ENCODE measurements at regions not wholly inside any gene's neighbourhood (a gene's known extent, or its start where the extent isn't known, plus 50 kb on each side); places are given as distances from the start of the nearest gene placed in this dataset.

DNA sequence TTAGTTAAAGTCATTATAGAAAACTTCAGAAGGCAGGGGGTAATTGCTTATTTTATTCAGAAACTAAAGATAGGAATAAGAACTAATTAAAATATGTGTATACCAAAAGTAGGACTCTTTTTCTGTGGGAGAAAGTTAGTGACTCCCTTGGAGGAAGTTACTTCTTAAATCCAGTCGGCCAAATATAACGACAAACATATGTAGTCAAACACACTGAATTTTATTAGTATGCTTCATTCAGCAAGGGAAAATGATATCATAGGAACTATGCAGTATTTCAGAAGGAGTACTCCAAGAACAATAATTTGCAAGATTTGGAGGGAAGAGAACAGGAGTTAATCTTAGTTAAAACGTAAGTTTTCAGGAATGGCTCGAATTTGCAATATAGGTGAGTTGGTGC lies 432.6 kb downstream of the CYLC2 start:
- Histone ChIP-seq H3K27me3 (ENCODE audit: insufficient read depth) (no peaks in the 10 kb centered on the region), H3K79me2 (replicated peaks; ENCODE audit: insufficient read depth) (no peaks in the 10 kb centered on the region), H3K36me3 (ENCODE audit: insufficient read depth) (peaks cover 3% of the 10 kb centered on the region; the same call in 1 of the 2 replicates), H3F3A (replicated peaks; ENCODE audit: low read depth) (no peaks in the 10 kb centered on the region), H3K4me2 (no peak overlapping the region), H2AFZ (no peak overlapping the region), H3K4me3 (no peak overlapping the region), H3K9me2 (ENCODE audit: insufficient read depth) (no peaks in the 10 kb centered on the region), H3K27ac (ENCODE audit: low read depth) (no peak overlapping the region), H4K20me1 (replicated peaks; ENCODE audit: insufficient read depth) (no peaks in the 10 kb centered on the region), H3K4me1 (ENCODE audit: insufficient read depth) (no peaks in the 10 kb centered on the region)
- Mint-ChIP-seq H3K9me3 (peaks cover 70% of the 10 kb centered on the region), H3K27ac (no peak overlapping the region), H3K27me3 (ENCODE audit: insufficient read depth, low read depth, poor library complexity) (no peaks in the 10 kb centered on the region), H3K4me3 (no peak overlapping the region), H3K4me1 (no peaks in the 10 kb centered on the region), H3K36me3 (ENCODE audit: low read depth) (peaks cover 10% of the 10 kb centered on the region; the same call in 2 of the 3 replicates)
- DNase-seq (ENCODE audit: low spot score) (no peak), ATAC-seq (no peak)
- TF ChIP-seq, protein P1, sequence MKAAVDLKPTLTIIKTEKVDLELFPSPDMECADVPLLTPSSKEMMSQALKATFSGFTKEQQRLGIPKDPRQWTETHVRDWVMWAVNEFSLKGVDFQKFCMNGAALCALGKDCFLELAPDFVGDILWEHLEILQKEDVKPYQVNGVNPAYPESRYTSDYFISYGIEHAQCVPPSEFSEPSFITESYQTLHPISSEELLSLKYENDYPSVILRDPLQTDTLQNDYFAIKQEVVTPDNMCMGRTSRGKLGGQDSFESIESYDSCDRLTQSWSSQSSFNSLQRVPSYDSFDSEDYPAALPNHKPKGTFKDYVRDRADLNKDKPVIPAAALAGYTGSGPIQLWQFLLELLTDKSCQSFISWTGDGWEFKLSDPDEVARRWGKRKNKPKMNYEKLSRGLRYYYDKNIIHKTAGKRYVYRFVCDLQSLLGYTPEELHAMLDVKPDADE (IDR thresholded peaks at IDR 0.05) = no peak
- TF ChIP-seq POLR2AphosphoS5 (IDR thresholded peaks at IDR 0.05; ENCODE audit: low read depth) (no peak), REST (IDR thresholded peaks at IDR 0.05; ENCODE audit: unreplicated experiment) (no peak), ZNF114 (CRISPR knock-in tag; IDR thresholded peaks at IDR 0.05) (no peak), NANOG (IDR thresholded peaks at IDR 0.05; ENCODE audit: borderline replicate concordance) (no peak), ZNF331 (CRISPR knock-in tag; IDR thresholded peaks at IDR 0.05; ENCODE audit: low read depth) (no peak)
- TF ChIP-seq, protein P2, sequence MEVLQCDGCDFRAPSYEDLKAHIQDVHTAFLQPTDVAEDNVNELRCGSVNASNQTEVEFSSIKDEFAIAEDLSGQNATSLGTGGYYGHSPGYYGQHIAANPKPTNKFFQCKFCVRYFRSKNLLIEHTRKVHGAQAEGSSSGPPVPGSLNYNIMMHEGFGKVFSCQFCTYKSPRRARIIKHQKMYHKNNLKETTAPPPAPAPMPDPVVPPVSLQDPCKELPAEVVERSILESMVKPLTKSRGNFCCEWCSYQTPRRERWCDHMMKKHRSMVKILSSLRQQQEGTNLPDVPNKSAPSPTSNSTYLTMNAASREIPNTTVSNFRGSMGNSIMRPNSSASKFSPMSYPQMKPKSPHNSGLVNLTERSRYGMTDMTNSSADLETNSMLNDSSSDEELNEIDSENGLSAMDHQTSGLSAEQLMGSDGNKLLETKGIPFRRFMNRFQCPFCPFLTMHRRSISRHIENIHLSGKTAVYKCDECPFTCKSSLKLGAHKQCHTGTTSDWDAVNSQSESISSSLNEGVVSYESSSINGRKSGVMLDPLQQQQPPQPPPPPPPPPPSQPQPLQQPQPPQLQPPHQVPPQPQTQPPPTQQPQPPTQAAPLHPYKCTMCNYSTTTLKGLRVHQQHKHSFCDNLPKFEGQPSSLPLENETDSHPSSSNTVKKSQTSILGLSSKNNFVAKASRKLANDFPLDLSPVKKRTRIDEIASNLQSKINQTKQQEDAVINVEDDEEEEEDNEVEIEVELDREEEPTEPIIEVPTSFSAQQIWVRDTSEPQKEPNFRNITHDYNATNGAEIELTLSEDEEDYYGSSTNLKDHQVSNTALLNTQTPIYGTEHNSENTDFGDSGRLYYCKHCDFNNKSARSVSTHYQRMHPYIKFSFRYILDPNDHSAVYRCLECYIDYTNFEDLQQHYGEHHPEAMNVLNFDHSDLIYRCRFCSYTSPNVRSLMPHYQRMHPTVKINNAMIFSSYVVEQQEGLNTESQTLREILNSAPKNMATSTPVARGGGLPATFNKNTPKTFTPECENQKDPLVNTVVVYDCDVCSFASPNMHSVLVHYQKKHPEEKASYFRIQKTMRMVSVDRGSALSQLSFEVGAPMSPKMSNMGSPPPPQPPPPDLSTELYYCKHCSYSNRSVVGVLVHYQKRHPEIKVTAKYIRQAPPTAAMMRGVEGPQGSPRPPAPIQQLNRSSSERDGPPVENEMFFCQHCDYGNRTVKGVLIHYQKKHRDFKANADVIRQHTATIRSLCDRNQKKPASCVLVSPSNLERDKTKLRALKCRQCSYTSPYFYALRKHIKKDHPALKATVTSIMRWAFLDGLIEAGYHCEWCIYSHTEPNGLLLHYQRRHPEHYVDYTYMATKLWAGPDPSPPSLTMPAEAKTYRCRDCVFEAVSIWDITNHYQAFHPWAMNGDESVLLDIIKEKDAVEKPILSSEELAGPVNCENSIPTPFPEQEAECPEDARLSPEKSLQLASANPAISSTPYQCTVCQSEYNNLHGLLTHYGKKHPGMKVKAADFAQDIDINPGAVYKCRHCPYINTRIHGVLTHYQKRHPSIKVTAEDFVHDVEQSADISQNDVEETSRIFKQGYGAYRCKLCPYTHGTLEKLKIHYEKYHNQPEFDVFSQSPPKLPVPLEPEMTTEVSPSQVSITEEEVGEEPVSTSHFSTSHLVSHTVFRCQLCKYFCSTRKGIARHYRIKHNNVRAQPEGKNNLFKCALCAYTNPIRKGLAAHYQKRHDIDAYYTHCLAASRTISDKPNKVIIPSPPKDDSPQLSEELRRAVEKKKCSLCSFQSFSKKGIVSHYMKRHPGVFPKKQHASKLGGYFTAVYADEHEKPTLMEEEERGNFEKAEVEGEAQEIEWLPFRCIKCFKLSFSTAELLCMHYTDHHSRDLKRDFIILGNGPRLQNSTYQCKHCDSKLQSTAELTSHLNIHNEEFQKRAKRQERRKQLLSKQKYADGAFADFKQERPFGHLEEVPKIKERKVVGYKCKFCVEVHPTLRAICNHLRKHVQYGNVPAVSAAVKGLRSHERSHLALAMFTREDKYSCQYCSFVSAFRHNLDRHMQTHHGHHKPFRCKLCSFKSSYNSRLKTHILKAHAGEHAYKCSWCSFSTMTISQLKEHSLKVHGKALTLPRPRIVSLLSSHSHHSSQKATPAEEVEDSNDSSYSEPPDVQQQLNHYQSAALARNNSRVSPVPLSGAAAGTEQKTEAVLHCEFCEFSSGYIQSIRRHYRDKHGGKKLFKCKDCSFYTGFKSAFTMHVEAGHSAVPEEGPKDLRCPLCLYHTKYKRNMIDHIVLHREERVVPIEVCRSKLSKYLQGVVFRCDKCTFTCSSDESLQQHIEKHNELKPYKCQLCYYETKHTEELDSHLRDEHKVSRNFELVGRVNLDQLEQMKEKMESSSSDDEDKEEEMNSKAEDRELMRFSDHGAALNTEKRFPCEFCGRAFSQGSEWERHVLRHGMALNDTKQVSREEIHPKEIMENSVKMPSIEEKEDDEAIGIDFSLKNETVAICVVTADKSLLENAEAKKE (CRISPR knock-in tag; IDR thresholded peaks at IDR 0.05) = no peak
- TF ChIP-seq, protein P3, sequence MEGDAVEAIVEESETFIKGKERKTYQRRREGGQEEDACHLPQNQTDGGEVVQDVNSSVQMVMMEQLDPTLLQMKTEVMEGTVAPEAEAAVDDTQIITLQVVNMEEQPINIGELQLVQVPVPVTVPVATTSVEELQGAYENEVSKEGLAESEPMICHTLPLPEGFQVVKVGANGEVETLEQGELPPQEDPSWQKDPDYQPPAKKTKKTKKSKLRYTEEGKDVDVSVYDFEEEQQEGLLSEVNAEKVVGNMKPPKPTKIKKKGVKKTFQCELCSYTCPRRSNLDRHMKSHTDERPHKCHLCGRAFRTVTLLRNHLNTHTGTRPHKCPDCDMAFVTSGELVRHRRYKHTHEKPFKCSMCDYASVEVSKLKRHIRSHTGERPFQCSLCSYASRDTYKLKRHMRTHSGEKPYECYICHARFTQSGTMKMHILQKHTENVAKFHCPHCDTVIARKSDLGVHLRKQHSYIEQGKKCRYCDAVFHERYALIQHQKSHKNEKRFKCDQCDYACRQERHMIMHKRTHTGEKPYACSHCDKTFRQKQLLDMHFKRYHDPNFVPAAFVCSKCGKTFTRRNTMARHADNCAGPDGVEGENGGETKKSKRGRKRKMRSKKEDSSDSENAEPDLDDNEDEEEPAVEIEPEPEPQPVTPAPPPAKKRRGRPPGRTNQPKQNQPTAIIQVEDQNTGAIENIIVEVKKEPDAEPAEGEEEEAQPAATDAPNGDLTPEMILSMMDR (conservative IDR thresholded peaks at IDR 0.05; ENCODE audit: low read depth in 2 of 2) = no peak
